ENCODE measurements at regions not wholly inside any gene's neighbourhood (a gene's known extent, or its start where the extent isn't known, plus 50 kb on each side); places are given as distances from the start of the nearest gene placed in this dataset.
A peak's percentile ranks its signal among the peaks of the same experiment; 100 is the strongest.

DNA sequence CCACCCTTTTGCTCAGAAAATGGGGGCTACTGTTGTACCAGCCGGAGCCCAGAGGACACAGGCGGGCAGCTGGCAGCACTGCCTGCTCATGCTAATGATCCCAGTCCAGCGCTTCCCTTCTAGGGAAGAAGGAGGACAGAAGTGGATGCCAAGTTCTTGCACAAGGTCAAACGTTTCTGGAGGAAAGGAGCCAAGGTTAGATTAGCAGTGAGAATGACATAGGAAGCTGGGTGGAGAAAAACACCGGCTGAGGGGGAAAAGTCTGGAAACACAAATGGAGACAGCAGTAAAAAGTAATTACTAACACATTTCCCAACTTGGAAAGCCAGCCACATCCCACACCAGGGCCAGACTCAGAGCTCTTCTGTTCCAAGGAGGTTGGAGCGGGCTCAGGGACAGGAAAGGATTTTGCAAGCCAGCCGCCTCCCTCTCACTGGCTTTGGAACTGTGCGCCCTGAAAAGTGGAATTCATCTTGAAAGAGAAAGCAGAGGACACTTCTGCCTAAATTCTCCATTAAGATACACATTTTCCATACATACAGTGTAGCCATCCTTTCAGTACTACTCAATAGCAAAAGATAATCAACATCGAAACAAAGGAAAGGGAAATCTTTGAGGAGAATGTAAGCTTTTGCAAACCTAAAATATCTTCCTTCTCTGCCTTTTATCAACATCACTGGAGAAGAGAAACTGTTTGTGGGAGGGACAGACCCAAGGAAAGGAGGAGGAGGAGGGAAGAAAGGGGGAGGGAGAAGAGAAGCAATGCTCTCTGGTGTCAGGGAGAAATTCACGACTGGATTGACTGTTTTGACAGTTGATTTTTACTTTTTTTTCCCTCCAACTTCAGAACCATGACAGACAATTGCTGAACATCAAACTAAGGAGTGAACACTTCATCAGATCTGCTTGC is 133.6 kb downstream of the CD47 start:
- Histone ChIP-seq H3K27ac (ENCODE audit: low read depth in 2 of 2, low read length in 1 of 2) (peak overlapping the region in 1 of 2 experiments; percentile 60; a peak in 1 of 4 replicates), H3K9ac (no peak overlapping the region), H3K4me2 (no peak overlapping the region), H3K4me1 (ENCODE audit: control insufficient read depth in 1 of 2, insufficient read depth in 2 of 2, low read depth in 1 of 2, low read length in 1 of 2) (peaks cover 11 to 16% of the 10 kb centered on the region in 2 experiments; a peak in 3 of 4 replicates), H3K9me2 (no peaks in the 10 kb centered on the region), H2AFZ (ENCODE audit: low read depth) (peak overlapping the region; percentile 39; the same call in 1 of the 2 replicates), H4K20me1 (ENCODE audit: insufficient read depth) (no peaks in the 10 kb centered on the region), H3K4me3 (ENCODE audit: low read depth in 2 of 2, low read length in 1 of 2) (no peak overlapping the region), H3F3A (replicated peaks; ENCODE audit: insufficient read depth) (no peaks in the 10 kb centered on the region), H3K9me3 (no peaks in the 10 kb centered on the region), H3K79me2 (ENCODE audit: insufficient read depth) (no peaks in the 10 kb centered on the region), H3K27me3 (ENCODE audit: insufficient read depth) (no peaks in the 10 kb centered on the region), H3K36me3 (replicated peaks in 1 of 2; ENCODE audit: control insufficient read depth in 1 of 2, insufficient read depth in 2 of 2, low read length in 1 of 2) (no peaks in the 10 kb centered on the region)
- 74% methylated on average over 10 of the region's 10 CpGs for WGBS (ENCODE audit: low lambda C conversion rate)
- POLR2A ChIA-PET: no interaction called here
- TF ChIP-seq YY1 (IDR thresholded peaks at IDR 0.05; ENCODE audit: low read depth) (no peak), ELF1 (IDR thresholded peaks at IDR 0.05) (no peak), TCF12 (IDR thresholded peaks at IDR 0.05) (0 out of 2 replicates have a peak, but pooled peaks have one; percentile 20), NRF1 (IDR thresholded peaks at IDR 0.05; ENCODE audit: low read depth, low read length) (no peak), SIN3A (IDR thresholded peaks at IDR 0.05; ENCODE audit: borderline replicate concordance, low read depth, low read length) (no peak)
- peak; percentile 25 for DNase-seq
- CTCF ChIA-PET: interaction anchor here (1.1 to 1.9 kb wide), 4 partner anchors 13 to 37 kb away, joined by 3 to 8 read pairs (median 6); no protein-coding TSS in a partner anchor

- 80% methylated on average over 2 of the region's 2 CpGs for WGBS (ENCODE audit: low lambda C conversion rate)
- DNase-seq: no peak
- no peaks in the 10 kb centered on the region for H3K27me3 ChIP-seq (ENCODE audit: insufficient read depth)
- peaks cover 11 to 16% of the 10 kb centered on the region in 2 experiments; a peak in 3 of 4 replicates for H3K4me1 ChIP-seq (ENCODE audit: control insufficient read depth in 1 of 2, insufficient read depth in 2 of 2, low read depth in 1 of 2, low read length in 1 of 2)
- H3K27ac ChIP-seq (ENCODE audit: low read depth in 2 of 2, low read length in 1 of 2): no peak overlapping the region
- H3F3A ChIP-seq (replicated peaks; ENCODE audit: insufficient read depth): no peaks in the 10 kb centered on the region
- no peaks in the 10 kb centered on the region for H4K20me1 ChIP-seq (ENCODE audit: insufficient read depth)
- no peak overlapping the region for H3K4me2 ChIP-seq
- no peaks in the 10 kb centered on the region for H3K9me2 ChIP-seq
- H3K9me3 ChIP-seq: no peaks in the 10 kb centered on the region
- H3K36me3 ChIP-seq (replicated peaks in 1 of 2; ENCODE audit: control insufficient read depth in 1 of 2, insufficient read depth in 2 of 2, low read length in 1 of 2): no peaks in the 10 kb centered on the region
- no peak overlapping the region for H3K4me3 ChIP-seq (ENCODE audit: low read depth in 2 of 2, low read length in 1 of 2)
- H3K9ac ChIP-seq: no peak overlapping the region
- POLR2A ChIA-PET: no interaction called here
- no peak overlapping the region for H2AFZ ChIP-seq (ENCODE audit: low read depth)
- no peaks in the 10 kb centered on the region for H3K79me2 ChIP-seq (ENCODE audit: insufficient read depth)
- CTCF ChIA-PET: no interaction called here
- TF ChIP-seq, protein P1, sequence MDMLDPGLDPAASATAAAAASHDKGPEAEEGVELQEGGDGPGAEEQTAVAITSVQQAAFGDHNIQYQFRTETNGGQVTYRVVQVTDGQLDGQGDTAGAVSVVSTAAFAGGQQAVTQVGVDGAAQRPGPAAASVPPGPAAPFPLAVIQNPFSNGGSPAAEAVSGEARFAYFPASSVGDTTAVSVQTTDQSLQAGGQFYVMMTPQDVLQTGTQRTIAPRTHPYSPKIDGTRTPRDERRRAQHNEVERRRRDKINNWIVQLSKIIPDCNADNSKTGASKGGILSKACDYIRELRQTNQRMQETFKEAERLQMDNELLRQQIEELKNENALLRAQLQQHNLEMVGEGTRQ (IDR thresholded peaks at IDR 0.05; ENCODE audit: borderline replicate concordance, low read depth, low read length): no peak
- no peak for TF ChIP-seq EZH2phosphoT487 (IDR thresholded peaks at IDR 0.05; ENCODE audit: borderline replicate concordance, low read depth)
- TF ChIP-seq CHD2 (IDR thresholded peaks at IDR 0.05; ENCODE audit: low read length, partially characterized antibody): no peak
- no peak for TF ChIP-seq SIN3A (IDR thresholded peaks at IDR 0.05; ENCODE audit: borderline replicate concordance, low read depth, low read length)
- TF ChIP-seq, protein P2, sequence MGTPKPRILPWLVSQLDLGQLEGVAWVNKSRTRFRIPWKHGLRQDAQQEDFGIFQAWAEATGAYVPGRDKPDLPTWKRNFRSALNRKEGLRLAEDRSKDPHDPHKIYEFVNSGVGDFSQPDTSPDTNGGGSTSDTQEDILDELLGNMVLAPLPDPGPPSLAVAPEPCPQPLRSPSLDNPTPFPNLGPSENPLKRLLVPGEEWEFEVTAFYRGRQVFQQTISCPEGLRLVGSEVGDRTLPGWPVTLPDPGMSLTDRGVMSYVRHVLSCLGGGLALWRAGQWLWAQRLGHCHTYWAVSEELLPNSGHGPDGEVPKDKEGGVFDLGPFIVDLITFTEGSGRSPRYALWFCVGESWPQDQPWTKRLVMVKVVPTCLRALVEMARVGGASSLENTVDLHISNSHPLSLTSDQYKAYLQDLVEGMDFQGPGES (IDR thresholded peaks at IDR 0.05; ENCODE audit: low read depth, low read length): no peak
- TF ChIP-seq GABPA (IDR thresholded peaks at IDR 0.05; ENCODE audit: low read depth): no peak
- TF ChIP-seq TEAD4 (IDR thresholded peaks at IDR 0.05; ENCODE audit: borderline replicate concordance, insufficient read depth): no peak
- no peak for TF ChIP-seq ZBTB33 (IDR thresholded peaks at IDR 0.05; ENCODE audit: borderline replicate concordance, low read depth)
- no peak for TF ChIP-seq SMC3 (IDR thresholded peaks at IDR 0.05; ENCODE audit: low read depth, low read length)
- no peak for TF ChIP-seq RAD21 (IDR thresholded peaks at IDR 0.05; ENCODE audit: low read length)
- TF ChIP-seq, protein P3, sequence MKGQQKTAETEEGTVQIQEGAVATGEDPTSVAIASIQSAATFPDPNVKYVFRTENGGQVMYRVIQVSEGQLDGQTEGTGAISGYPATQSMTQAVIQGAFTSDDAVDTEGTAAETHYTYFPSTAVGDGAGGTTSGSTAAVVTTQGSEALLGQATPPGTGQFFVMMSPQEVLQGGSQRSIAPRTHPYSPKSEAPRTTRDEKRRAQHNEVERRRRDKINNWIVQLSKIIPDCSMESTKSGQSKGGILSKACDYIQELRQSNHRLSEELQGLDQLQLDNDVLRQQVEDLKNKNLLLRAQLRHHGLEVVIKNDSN (IDR thresholded peaks at IDR 0.05; ENCODE audit: borderline replicate concordance, low read depth): no peak
- no peak for TF ChIP-seq FOXM1 (IDR thresholded peaks at IDR 0.05; ENCODE audit: low read depth)
- TF ChIP-seq TAF1 (IDR thresholded peaks at IDR 0.05; ENCODE audit: borderline replicate concordance, low read depth, low read length): no peak
- no peak for TF ChIP-seq MAX (IDR thresholded peaks at IDR 0.05; ENCODE audit: low read depth)
- TF ChIP-seq TCF12 (IDR thresholded peaks at IDR 0.05): no peak
- TF ChIP-seq YY1 (IDR thresholded peaks at IDR 0.05; ENCODE audit: low read depth): no peak
- TF ChIP-seq GATA2 (CRISPR knock-in tag; IDR thresholded peaks at IDR 0.05): no peak
- TF ChIP-seq FOSL2 (IDR thresholded peaks at IDR 0.05; ENCODE audit: borderline replicate concordance, low read depth): no peak
Observed at GRCh38 chr3:107954845-107955244, 136.0 kb downstream of the CD47 start.

All from SK-N-SH (cell line).